ENCODE measurements at regions not wholly inside any gene's neighbourhood (a gene's known extent, or its start where the extent isn't known, plus 50 kb on each side); places are given as distances from the start of the nearest gene placed in this dataset.

- Histone ChIP-seq H3K27me3 (no peaks in the 10 kb centered on the region), H3K4me1 (no peaks in the 10 kb centered on the region), H3K9me3 (no peaks in the 10 kb centered on the region), H3K4me3 (no peak overlapping the region), H3K36me3 (no peaks in the 10 kb centered on the region), H3K27ac (no peak overlapping the region)
- TF ChIP-seq EP300 (IDR thresholded peaks at IDR 0.05) (no peak), POLR2A (IDR thresholded peaks at IDR 0.05) (no peak), POLR2AphosphoS5 (IDR thresholded peaks at IDR 0.05) (no peak)
- TF ChIP-seq, protein P1, sequence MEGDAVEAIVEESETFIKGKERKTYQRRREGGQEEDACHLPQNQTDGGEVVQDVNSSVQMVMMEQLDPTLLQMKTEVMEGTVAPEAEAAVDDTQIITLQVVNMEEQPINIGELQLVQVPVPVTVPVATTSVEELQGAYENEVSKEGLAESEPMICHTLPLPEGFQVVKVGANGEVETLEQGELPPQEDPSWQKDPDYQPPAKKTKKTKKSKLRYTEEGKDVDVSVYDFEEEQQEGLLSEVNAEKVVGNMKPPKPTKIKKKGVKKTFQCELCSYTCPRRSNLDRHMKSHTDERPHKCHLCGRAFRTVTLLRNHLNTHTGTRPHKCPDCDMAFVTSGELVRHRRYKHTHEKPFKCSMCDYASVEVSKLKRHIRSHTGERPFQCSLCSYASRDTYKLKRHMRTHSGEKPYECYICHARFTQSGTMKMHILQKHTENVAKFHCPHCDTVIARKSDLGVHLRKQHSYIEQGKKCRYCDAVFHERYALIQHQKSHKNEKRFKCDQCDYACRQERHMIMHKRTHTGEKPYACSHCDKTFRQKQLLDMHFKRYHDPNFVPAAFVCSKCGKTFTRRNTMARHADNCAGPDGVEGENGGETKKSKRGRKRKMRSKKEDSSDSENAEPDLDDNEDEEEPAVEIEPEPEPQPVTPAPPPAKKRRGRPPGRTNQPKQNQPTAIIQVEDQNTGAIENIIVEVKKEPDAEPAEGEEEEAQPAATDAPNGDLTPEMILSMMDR (IDR thresholded peaks at IDR 0.05), result no peak
- no peak for ATAC-seq
- 0 to 33% methylated on average over 1 to 2 of the region's 2 CpGs for WGBS, 2 donors (ENCODE audit: low coverage in 1 of 2)
These were observed 259.6 kb downstream of the NOVA1 start for GRCh38 chr14:26338231-26338630.

GRCh38 chr14:26334288-26334687 lies 263.5 kb downstream of the NOVA1 start:
- WGBS, 2 donors (ENCODE audit: low coverage in 1 of 2), result 66 to 82% methylated on average over 3 of the region's 3 CpGs
- no peak overlapping the region for H3K4me3 ChIP-seq
- no peaks in the 10 kb centered on the region for H3K9me3 ChIP-seq
- TF ChIP-seq POLR2AphosphoS5 (IDR thresholded peaks at IDR 0.05), result no peak
- no peak for TF ChIP-seq EP300 (IDR thresholded peaks at IDR 0.05)
- TF ChIP-seq, protein P1 (IDR thresholded peaks at IDR 0.05), result no peak
- TF ChIP-seq POLR2A (IDR thresholded peaks at IDR 0.05), result no peak
- ATAC-seq, result no peak
- no peaks in the 10 kb centered on the region for H3K27me3 ChIP-seq
- H3K36me3 ChIP-seq, result no peaks in the 10 kb centered on the region
- no peak overlapping the region for H3K27ac ChIP-seq
- H3K4me1 ChIP-seq, result no peaks in the 10 kb centered on the region

DNA sequence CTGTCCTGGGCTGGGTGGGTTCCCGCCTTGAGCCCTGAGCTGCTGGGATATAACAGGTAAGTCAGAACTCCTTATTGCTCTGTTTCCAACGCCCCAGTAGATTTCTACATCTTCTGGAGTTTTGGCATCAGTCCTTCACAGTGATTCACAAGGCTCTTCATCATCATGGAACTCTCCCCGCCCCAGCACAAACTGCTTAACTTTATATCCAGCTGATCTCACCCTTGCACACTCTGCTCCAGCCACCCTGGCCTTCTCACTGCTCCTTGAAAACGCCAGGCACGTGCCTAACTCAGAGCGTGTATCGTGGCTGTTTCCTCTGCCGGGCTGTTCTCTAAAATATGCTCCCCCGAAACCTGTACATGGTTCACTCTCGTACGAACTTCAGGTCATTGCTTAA lies 264.9 kb downstream of the NOVA1 start:
- ATAC-seq, result peak; percentile 62
- Histone ChIP-seq H3K4me1 (no peaks in the 10 kb centered on the region), H3K36me3 (no peaks in the 10 kb centered on the region), H3K27me3 (no peaks in the 10 kb centered on the region), H3K4me3 (no peak overlapping the region), H3K27ac (no peak overlapping the region), H3K9me3 (no peaks in the 10 kb centered on the region)
- TF ChIP-seq POLR2A (IDR thresholded peaks at IDR 0.05) (no peak), POLR2AphosphoS5 (IDR thresholded peaks at IDR 0.05) (no peak), EP300 (IDR thresholded peaks at IDR 0.05) (no peak)
- TF ChIP-seq, protein P1 (IDR thresholded peaks at IDR 0.05), result no peak
- WGBS, 2 donors (ENCODE audit: low coverage in 1 of 2), result 86 to 91% methylated on average over 7 to 10 of the region's 11 CpGs

GRCh38 chr14:26330982-26331381 lies 266.9 kb downstream of the NOVA1 start:
- ATAC-seq, result no peak

DNA sequence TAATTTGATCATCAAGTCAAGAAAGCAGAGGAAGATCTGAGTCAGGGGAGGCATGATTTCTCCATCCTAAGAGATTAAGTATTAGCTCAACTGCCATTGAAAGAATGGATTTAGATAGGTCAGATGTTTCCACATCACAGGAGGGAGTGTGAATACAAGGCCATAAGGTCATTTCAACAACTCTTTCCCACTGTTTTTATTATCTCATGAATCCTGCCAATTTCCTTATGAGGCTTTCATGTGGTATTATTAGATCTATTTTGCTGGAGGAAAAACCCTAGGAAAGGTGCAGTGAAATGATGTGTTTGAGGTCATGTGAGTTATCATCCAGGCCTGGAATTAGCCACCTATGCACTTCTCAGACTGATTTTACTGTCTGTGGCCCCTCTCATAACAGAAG lies 269.0 kb downstream of the NOVA1 start:
- Histone ChIP-seq H3K4me1 (peaks cover 0 to 7% (median 0%) of the 10 kb centered on the region in 3 donors), H3K27me3 (no peaks in the 10 kb centered on the region), H3K27ac (no peak overlapping the region), H3K9me3 (no peaks in the 10 kb centered on the region), H3K36me3 (no peaks in the 10 kb centered on the region), H3K4me3 (no peak overlapping the region)
- TF ChIP-seq EP300 (IDR thresholded peaks at IDR 0.05) (no peak), POLR2AphosphoS5 (IDR thresholded peaks at IDR 0.05) (no peak)
- no peak for ATAC-seq

More at GRCh38 chr14:26330982-26331381, 266.9 kb downstream of the NOVA1 start:
- no peak overlapping the region for H3K4me3 ChIP-seq
- no peaks in the 10 kb centered on the region for H3K4me1 ChIP-seq
- H3K9me3 ChIP-seq, result no peaks in the 10 kb centered on the region
- WGBS, 2 donors (ENCODE audit: low coverage in 1 of 2), result 50% methylated on average over 1 of the region's 1 CpG
- no peaks in the 10 kb centered on the region for H3K27me3 ChIP-seq
- H3K36me3 ChIP-seq, result no peaks in the 10 kb centered on the region
- TF ChIP-seq, protein P1 (IDR thresholded peaks at IDR 0.05), result no peak
- TF ChIP-seq EP300 (IDR thresholded peaks at IDR 0.05) (no peak), POLR2A (IDR thresholded peaks at IDR 0.05) (no peak), POLR2AphosphoS5 (IDR thresholded peaks at IDR 0.05) (no peak)
- no peak overlapping the region for H3K27ac ChIP-seq

Measured in gastroesophageal sphincter (tissue), 4 donors.